GM13976 (cell line): ENCODE measurements at regions not wholly inside any gene's neighbourhood (a gene's known extent, or its start where the extent isn't known, plus 50 kb on each side); places are given as distances from the start of the nearest gene placed in this dataset.
"Not testable (repeated sequence)": the region's sequence is repeated elsewhere in the genome, so short reads cannot be mapped to it uniquely, and the experiment has no call there.

Experiments
- DNase-seq: peaks from one replicate; pipeline ENCODE4 v3.0.0; 2012; ENCODE audit warnings: low spot score
- in situ Hi-C: fragments of 300-500 bp; cut with MboI; formaldehyde crosslinking; loops from one replicate; pipeline ENCODE4 v1.12.0; 2022; ENCODE audit warnings: low sequenced_read_pairs, mixed read lengths, inconsistent platforms; ENCODE audit not compliant: unreplicated experiment
- TF ChIP-seq, protein P1 (sequence below): IDR thresholded peaks from 2 replicates; pipeline ENCODE4 v1.5.1; 2012; ENCODE audit warnings: borderline replicate concordance, mild to moderate bottlenecking; ENCODE audit not compliant: insufficient read depth; ENCODE audit errors: extremely low read depth, missing control alignments, control extremely low read depth

DNA sequence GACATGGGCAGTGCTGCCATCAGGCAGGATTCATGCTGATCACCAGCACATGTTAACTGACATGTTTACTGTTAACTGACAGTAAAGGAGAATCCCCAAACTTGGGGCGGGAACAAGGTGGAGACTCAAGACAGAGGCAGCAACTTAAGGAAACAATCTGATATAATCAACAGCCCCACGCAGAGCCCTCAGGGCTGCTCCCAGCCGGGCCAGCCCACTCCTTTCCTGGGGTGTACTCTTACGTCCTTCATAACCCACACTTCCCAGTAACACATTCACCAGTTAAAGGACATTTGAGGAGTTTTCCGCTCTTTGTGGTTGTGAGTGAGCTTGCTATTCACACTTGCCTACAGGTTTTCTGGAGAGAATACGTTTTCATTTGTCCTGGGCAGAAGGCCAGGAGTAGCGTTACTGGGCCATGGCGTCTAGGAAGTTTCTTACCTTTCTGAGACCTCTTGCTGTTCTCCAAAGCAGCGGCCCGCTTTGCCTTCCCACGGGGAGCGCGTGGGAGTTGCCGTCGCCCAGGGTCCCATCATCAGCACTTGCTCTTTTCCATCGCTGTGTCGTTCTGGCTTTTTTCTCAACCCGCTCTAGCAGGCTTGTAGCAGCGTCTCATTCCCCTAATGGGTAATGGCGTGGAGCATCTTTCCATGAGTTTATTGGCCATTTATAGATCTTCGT lies 56.4 kb downstream of the FOXF2 start:
- in situ Hi-C loops = no loop called here

DNA sequence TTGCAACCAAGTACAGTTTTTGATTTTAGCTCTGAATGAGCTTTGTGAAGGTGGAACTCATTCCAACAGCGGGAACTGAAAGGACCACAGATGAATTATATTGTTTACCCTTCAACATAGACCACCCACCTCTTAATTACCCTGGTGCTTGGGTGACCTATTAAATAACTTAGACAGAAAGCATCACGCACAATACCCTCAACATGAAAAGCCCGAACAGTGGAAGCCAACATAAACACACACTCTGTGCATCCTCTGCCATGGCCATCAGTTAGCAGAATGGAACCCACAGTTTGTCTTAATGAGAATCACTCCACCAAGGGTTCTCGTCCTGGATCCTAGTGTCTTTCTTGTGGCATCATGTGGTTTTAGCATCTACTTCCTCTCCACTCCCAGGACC lies 60.5 kb downstream of the FOXF2 start:
- TF ChIP-seq, protein P1, sequence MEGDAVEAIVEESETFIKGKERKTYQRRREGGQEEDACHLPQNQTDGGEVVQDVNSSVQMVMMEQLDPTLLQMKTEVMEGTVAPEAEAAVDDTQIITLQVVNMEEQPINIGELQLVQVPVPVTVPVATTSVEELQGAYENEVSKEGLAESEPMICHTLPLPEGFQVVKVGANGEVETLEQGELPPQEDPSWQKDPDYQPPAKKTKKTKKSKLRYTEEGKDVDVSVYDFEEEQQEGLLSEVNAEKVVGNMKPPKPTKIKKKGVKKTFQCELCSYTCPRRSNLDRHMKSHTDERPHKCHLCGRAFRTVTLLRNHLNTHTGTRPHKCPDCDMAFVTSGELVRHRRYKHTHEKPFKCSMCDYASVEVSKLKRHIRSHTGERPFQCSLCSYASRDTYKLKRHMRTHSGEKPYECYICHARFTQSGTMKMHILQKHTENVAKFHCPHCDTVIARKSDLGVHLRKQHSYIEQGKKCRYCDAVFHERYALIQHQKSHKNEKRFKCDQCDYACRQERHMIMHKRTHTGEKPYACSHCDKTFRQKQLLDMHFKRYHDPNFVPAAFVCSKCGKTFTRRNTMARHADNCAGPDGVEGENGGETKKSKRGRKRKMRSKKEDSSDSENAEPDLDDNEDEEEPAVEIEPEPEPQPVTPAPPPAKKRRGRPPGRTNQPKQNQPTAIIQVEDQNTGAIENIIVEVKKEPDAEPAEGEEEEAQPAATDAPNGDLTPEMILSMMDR = no peak
- DNase-seq = no peak
- in situ Hi-C loops = no loop called here

More for the DNA sequence above, 56.4 kb downstream of the FOXF2 start:
- TF ChIP-seq, protein P1 = no peak
- DNase-seq = no peak

DNA sequence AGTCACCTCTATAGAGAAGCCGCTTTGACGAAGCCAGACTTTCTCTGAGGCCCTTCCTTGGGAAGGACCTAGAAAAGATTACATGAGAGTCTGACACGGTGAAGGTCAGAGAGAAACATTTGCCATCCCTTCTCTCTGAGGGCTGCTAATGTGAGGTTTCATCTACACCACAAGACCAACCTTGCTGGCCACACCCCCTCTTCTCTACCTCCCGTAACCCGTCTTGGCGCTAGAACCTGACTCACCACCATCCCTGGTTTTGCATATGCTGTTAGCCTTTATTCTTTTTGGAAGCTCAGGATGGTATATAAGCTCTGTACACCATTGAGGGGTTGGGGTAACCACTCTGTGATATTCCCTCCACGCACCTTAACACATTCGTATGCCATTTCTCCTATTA lies 63.6 kb downstream of the FOXF2 start:
- in situ Hi-C loops = no loop called here
- TF ChIP-seq, protein P1 = no peak
- DNase-seq = no peak

DNA sequence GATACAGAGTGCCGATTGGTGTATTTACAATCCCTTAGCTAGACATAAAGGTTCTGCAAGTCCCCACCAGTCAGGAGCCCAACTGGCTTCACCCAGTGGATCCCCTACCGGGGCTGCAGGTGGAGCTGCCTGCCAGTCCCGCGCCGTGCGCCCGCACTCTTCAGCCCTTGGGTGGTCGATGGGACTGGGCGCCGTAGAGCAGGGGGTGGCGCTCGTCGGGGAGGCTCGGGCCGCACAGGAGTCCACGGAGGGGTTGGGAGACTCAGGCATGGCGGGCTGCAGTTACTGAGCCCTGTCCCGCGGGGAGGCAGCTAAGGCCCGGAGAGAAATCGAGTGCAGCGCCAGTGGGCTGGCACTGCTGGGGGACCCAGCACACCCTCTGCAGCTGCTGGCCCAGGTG lies 67.4 kb downstream of the FOXF2 start:
- DNase-seq, in situ Hi-C loops: not testable (repeated sequence)

DNA sequence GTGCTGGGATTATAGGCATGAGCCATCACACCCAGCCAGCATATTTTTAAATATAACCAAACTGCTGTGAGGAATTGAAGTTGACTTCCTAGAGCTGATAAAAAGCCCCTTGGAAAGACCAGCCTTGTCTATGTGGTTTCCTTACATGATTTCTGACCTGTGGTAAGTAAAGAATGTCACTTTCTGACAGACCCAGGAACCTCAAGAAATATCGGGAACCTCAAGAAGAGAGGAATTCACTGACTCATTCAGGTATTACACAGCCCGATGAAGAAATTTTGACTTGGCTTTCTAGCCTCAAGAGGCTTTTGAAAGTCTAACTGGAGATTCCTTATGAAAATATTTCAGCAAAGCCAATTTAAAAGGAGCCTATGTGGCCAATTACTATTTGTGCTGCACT lies 71.8 kb downstream of the FOXF2 start:
- in situ Hi-C loops = no loop called here
- no peak for DNase-seq
- TF ChIP-seq, protein P1 = no peak

DNA sequence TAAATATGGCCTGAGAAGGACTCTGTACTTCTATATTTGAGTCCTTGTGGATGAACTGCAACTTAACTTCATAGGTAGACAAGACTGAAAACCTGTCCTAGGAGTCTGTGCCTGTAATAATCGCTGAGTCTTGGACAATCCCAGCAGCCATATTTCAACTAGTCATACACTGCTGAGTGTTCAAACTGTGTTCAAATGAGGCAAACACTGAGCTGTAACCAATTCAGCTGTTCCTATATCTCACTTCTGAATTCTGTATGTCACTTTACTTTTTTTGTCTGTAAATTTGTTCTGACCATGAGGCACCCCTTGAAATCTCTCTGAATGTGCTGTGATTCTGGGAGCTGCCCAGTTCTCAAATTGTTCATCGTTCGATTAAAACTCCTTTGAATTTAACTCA lies 72.4 kb downstream of the FOXF2 start:
- TF ChIP-seq, protein P1 = no peak
- in situ Hi-C loops = no loop called here
- no peak for DNase-seq

DNA sequence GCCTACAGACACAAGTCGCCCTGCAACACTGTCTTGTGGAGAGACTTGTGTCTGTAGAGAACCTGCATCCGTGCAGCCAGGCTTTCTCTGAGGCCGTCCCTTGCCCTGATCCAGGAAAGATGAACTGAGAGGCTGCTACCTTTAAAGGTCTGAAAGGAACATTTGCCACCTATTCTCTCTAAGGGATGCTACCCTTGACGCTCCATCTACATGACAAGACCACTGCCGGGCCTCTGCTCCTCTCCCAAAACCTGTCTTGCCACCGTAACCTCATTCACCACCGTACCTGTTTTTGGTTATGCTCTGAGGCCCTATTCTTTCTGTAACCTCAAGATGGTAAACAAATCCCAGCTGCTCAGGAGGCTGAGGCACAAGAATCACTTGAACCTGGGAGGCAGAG lies 73.9 kb downstream of the FOXF2 start:
- in situ Hi-C loops = no loop called here
- TF ChIP-seq, protein P1 = no peak
- DNase-seq = no peak
